ENCODE measurements at regions not wholly inside any gene's neighbourhood (a gene's known extent, or its start where the extent isn't known, plus 50 kb on each side); places are given as distances from the start of the nearest gene placed in this dataset.

- H3K27me3 ChIP-seq (ENCODE audit: control insufficient read depth in 4 of 4, insufficient read depth in 4 of 4, low read length in 3 of 4) = no peaks in the 10 kb centered on the region
- WGBS = 52% methylated on average over 2 of the region's 2 CpGs
- TF ChIP-seq JUND (IDR thresholded peaks at IDR 0.05) (no peak), ZBTB33 (IDR thresholded peaks at IDR 0.05) (no peak)
- no peak overlapping the region for H3K9ac ChIP-seq (ENCODE audit: low read depth in 1 of 2, low read length in 2 of 2)
- no peaks in the 10 kb centered on the region for H3K4me1 ChIP-seq (ENCODE audit: control insufficient read depth in 4 of 4, insufficient read depth in 4 of 4, low read length in 3 of 4)
- no peak for DNase-seq (ENCODE audit: low spot score)
- no peaks in the 10 kb centered on the region for H3K9me3 ChIP-seq (ENCODE audit: control insufficient read depth in 4 of 4, low read length in 3 of 4)
- H3K36me3 ChIP-seq (ENCODE audit: control insufficient read depth in 4 of 4, insufficient read depth in 3 of 4, low read depth in 1 of 4, low read length in 3 of 4) = no peaks in the 10 kb centered on the region
- H3K27ac ChIP-seq (ENCODE audit: low read depth in 1 of 2, low read length in 2 of 2) = no peak overlapping the region
- H3K4me3 ChIP-seq (ENCODE audit: low read depth in 1 of 3, low read length in 3 of 3) = no peak overlapping the region
Measured at GRCh38 chr21:23223882-23224281, 2225.7 kb downstream of the NCAM2 start.

GRCh38 chr21:23218667-23219066 lies 2220.5 kb downstream of the NCAM2 start:
- 86% methylated on average over 1 of the region's 1 CpG for WGBS
- H3K36me3 ChIP-seq (ENCODE audit: control insufficient read depth in 4 of 4, insufficient read depth in 3 of 4, low read depth in 1 of 4, low read length in 3 of 4) = no peaks in the 10 kb centered on the region
- no peaks in the 10 kb centered on the region for H3K27me3 ChIP-seq (ENCODE audit: control insufficient read depth in 4 of 4, insufficient read depth in 4 of 4, low read length in 3 of 4)
- TF ChIP-seq REST (IDR thresholded peaks at IDR 0.05) = no peak
- no peak for TF ChIP-seq FOXA1 (IDR thresholded peaks at IDR 0.05)
- no peak for TF ChIP-seq ATF3 (IDR thresholded peaks at IDR 0.05)
- no peak for TF ChIP-seq SP1 (IDR thresholded peaks at IDR 0.05)
- TF ChIP-seq NR2F2 (IDR thresholded peaks at IDR 0.05) = no peak
- TF ChIP-seq MAX (IDR thresholded peaks at IDR 0.05) = no peak
- TF ChIP-seq TAF1 (conservative IDR thresholded peaks at IDR 0.05) = no peak
- TF ChIP-seq YY1 (IDR thresholded peaks at IDR 0.05) = no peak
- no peak for TF ChIP-seq HNF4G (IDR thresholded peaks at IDR 0.05)
- TF ChIP-seq RXRA (IDR thresholded peaks at IDR 0.05) = no peak
- TF ChIP-seq ZBTB33 (IDR thresholded peaks at IDR 0.05) = no peak
- no peak for TF ChIP-seq FOXA2 (IDR thresholded peaks at IDR 0.05)
- no peak for TF ChIP-seq GABPA (IDR thresholded peaks at IDR 0.05 in 1 of 2, conservative IDR thresholded peaks at IDR 0.05 in 1 of 2)
- no peak for TF ChIP-seq RAD21 (IDR thresholded peaks at IDR 0.05)
- TF ChIP-seq HNF4A (conservative IDR thresholded peaks at IDR 0.05) = no peak
- H3K9ac ChIP-seq (ENCODE audit: low read depth in 1 of 2, low read length in 2 of 2) = no peak overlapping the region
- no peaks in the 10 kb centered on the region for H3K4me1 ChIP-seq (ENCODE audit: control insufficient read depth in 4 of 4, insufficient read depth in 4 of 4, low read length in 3 of 4)
- H3K4me3 ChIP-seq (ENCODE audit: low read depth in 1 of 3, low read length in 3 of 3) = no peak overlapping the region
- H3K9me3 ChIP-seq (ENCODE audit: control insufficient read depth in 4 of 4, low read length in 3 of 4) = peaks cover 0 to 2% (median 0%) of the 10 kb centered on the region in 4 donors
- H3K27ac ChIP-seq (ENCODE audit: low read depth in 1 of 2, low read length in 2 of 2) = no peak overlapping the region
- DNase-seq (ENCODE audit: low spot score) = no peak
